ENCODE measurements at regions not wholly inside any gene's neighbourhood (a gene's known extent, or its start where the extent isn't known, plus 50 kb on each side); places are given as distances from the start of the nearest gene placed in this dataset.

DNA sequence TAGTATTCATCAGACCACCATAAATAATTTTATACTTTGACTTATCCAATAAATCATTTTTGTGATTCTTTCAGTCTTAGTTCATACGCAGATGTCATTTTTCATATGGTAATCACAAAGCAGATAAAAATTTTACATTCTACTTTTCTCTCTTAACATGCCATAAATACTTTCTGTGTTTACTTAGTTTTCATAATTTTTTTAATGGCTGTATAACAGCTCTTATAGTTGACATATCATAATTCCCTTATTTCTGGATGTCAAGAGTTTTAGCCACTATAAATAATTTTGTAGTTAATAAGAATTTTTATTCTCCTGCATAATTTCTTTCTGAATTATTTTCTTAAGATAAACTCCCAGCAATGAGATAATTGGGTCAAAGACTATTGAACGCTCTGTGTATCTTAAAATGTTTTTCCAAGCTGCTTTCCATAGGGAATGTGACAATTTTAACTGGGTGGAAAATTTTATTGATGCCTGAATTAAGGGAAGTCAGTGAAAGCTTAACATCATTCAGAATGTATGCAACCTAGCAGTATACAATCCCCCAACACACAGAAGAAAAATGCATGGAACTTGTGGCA, 702.7 kb downstream of the EPM2A start:
- TF ChIP-seq, protein P1, sequence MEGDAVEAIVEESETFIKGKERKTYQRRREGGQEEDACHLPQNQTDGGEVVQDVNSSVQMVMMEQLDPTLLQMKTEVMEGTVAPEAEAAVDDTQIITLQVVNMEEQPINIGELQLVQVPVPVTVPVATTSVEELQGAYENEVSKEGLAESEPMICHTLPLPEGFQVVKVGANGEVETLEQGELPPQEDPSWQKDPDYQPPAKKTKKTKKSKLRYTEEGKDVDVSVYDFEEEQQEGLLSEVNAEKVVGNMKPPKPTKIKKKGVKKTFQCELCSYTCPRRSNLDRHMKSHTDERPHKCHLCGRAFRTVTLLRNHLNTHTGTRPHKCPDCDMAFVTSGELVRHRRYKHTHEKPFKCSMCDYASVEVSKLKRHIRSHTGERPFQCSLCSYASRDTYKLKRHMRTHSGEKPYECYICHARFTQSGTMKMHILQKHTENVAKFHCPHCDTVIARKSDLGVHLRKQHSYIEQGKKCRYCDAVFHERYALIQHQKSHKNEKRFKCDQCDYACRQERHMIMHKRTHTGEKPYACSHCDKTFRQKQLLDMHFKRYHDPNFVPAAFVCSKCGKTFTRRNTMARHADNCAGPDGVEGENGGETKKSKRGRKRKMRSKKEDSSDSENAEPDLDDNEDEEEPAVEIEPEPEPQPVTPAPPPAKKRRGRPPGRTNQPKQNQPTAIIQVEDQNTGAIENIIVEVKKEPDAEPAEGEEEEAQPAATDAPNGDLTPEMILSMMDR (IDR thresholded peaks at IDR 0.05), result no peak
- no peaks in the 10 kb centered on the region for H3K27me3 ChIP-seq (ENCODE audit: low read depth)
- intact Hi-C loops (cut with DNase I), result no loop called here
- no peak overlapping the region for H3K27ac ChIP-seq
- H3K4me3 ChIP-seq, result no peak overlapping the region
- DNase-seq (no peak), ATAC-seq (no peak)
- no peaks in the 10 kb centered on the region for H3K9me3 ChIP-seq
- no peaks in the 10 kb centered on the region for H3K36me3 ChIP-seq
- no peaks in the 10 kb centered on the region for H3K4me1 ChIP-seq

DNA sequence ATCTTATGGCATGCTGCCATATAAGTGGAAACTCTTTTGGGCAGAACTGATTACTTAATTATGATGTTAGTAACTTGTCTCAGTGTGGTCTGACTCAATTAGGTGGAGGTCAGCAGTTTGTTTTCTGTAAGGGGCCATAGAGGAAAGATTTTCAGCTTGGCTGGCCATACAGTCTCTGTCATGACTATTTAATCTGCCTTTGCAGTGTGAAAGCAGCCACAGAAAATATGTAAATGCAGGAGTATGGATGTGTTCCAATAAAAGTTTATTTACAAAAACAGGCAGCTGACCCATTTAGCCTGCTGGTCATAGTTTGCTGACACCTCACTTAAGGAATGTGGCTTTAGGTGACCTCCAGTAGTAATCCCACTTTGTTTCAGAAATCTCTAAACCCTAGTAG, 700.7 kb downstream of the EPM2A start:
- H3K36me3 ChIP-seq, result no peaks in the 10 kb centered on the region
- ATAC-seq (no peak), DNase-seq (no peak)
- no peak overlapping the region for H3K27ac ChIP-seq
- TF ChIP-seq, protein P1 (IDR thresholded peaks at IDR 0.05), result no peak
- H3K9me3 ChIP-seq, result no peaks in the 10 kb centered on the region
- H3K27me3 ChIP-seq (ENCODE audit: low read depth), result no peaks in the 10 kb centered on the region
- no peak overlapping the region for H3K4me3 ChIP-seq
- no peaks in the 10 kb centered on the region for H3K4me1 ChIP-seq
- intact Hi-C loops (cut with DNase I), result no loop called here

DNA sequence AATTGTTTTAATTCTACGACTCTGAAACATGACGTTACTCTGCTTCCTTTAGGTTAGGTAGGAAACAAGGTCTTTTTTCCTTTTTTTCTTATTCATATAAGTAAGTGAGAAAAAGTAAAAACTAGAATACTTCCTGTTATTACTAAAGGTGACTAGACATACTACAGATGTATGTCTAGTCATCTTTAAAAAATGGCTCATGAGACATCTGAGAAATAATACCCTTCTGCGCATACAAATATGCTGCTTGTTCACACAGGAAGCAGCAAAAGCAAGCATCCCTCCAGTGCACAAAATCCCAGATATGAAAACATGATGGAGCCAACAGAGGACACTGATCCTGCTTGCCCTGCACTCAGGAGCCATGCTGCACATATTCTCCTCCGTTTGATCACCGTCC, 699.1 kb downstream of the EPM2A start:
- Histone ChIP-seq H3K27ac (no peak overlapping the region), H3K9me3 (no peaks in the 10 kb centered on the region), H3K4me3 (no peak overlapping the region), H3K36me3 (no peaks in the 10 kb centered on the region), H3K27me3 (ENCODE audit: low read depth) (no peaks in the 10 kb centered on the region), H3K4me1 (no peaks in the 10 kb centered on the region)
- DNase-seq (no peak), ATAC-seq (no peak)
- intact Hi-C loops (cut with DNase I), result no loop called here
- TF ChIP-seq, protein P1 (IDR thresholded peaks at IDR 0.05), result no peak

DNA sequence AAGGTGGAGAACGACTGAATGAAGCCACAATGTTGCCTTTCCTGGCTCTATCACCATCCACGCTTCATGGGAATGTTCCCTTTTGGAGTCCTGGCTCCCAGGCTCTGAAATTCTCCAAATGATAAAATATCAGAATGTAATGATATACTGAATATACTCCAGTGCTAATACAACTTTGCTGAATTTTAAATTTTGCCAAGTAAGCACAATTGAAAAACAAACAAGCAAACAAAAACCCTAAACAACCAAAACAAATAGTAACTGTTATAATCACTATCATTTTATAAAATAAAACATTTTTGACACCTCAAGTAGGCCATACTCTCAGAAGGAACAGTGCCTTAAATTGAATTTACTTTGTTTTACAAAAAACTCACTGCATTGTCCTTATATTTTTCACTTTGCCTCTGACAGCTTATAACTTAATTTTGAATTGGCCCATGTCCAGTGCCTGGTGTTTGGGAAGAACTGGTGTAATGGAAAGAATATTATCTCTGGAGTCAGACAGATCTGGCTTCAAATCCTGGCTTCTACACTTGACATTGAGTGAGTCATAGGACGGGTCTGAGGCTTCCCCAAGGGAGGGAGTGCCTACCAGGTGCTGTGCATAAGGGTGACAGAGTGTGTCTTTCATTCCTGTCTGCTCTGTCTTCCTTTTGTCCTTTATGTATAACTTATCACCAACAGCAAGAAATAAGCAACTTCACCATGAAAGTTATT, 698.3 kb downstream of the EPM2A start:
- ATAC-seq, result no peak
- DNase-seq, result no peak
- Histone ChIP-seq H3K27ac (no peak overlapping the region), H3K4me1 (no peaks in the 10 kb centered on the region), H3K9me3 (no peaks in the 10 kb centered on the region), H3K27me3 (ENCODE audit: low read depth) (no peaks in the 10 kb centered on the region), H3K36me3 (no peaks in the 10 kb centered on the region), H3K4me3 (no peak overlapping the region)
- intact Hi-C loops (cut with DNase I), result no loop called here
- TF ChIP-seq, protein P1 (IDR thresholded peaks at IDR 0.05), result no peak

DNA sequence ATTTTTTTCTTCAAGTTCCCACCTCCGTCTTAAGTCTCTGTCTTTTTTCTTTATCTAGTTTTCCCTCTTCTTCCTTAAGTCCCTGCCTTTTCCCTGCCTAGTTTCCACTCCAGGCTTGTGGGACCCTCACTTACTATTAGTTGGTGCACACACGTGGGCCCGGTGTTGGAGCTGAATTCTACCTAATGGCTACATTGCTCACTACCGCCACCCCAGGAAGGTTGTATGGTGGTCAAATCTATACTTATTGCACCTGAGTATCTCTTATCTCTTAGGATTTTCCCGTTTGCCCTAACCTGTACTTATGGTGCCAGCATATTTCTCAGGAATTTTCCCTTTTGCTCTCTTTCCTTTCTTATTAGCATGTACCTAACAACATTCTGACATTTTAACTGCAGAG, 692.8 kb downstream of the EPM2A start:
- TF ChIP-seq, protein P1 (IDR thresholded peaks at IDR 0.05), result no peak
- DNase-seq (no peak), ATAC-seq (no peak)
- intact Hi-C loops (cut with DNase I), result no loop called here
- no peaks in the 10 kb centered on the region for H3K36me3 ChIP-seq
- H3K4me1 ChIP-seq, result no peaks in the 10 kb centered on the region
- no peak overlapping the region for H3K27ac ChIP-seq
- H3K27me3 ChIP-seq (ENCODE audit: low read depth), result no peaks in the 10 kb centered on the region
- H3K9me3 ChIP-seq, result no peaks in the 10 kb centered on the region
- no peak overlapping the region for H3K4me3 ChIP-seq
